PC-3 (cell line): ENCODE measurements at regions not wholly inside any gene's neighbourhood (a gene's known extent, or its start where the extent isn't known, plus 50 kb on each side); places are given as distances from the start of the nearest gene placed in this dataset.

Source experiments
- ATAC-seq: fragments of 200-7000 bp; cut with Tn5 transposase; 2 replicates; pipeline ENCODE4 v1.9.1; 2020; ENCODE audit warnings: mild to moderate bottlenecking, moderate library complexity
- BruUV-seq: library from RNA; stranded (reverse); fragments of 400-500 nt; replicated peaks from 2 replicates; lab custom pipeline; 2021; lab: Mats Ljungman, UMichigan
- CTCF ChIA-PET: fragments of 300-600 bp; sonication (Branson Sonifier 250); formaldehyde crosslinking; loops from one replicate; lab custom pipeline; 2022; ENCODE audit warnings: antibody characterized with exemption; lab: Charles Lee
- POLR2A ChIA-PET: fragments of 300-600 bp; sonication (Branson Sonifier 250); formaldehyde crosslinking; loops from one replicate; lab custom pipeline; 2022; ENCODE audit warnings: antibody characterized with exemption; ENCODE audit not compliant: unreplicated experiment; lab: Charles Lee
- DNase-seq: peaks from one replicate; pipeline ENCODE4 v3.0.0-alpha.2; 2015
- H2AFZ ChIP-seq: fragments of 300-600 bp; sonication (generic); 2 replicates; pipeline ENCODE4 v1.6.0; 2016; ENCODE audit warnings: antibody characterized with exemption, low read length
- H3F3A ChIP-seq: fragments of 300-600 bp; sonication (generic); one replicate; pipeline ENCODE4 v1.6.0; 2017; ENCODE audit warnings: antibody characterized with exemption, low read length, control low read depth, mild to moderate bottlenecking; ENCODE audit not compliant: unreplicated experiment
- H3K27ac ChIP-seq: fragments of 300-600 bp; sonication (generic); 2 replicates; pipeline ENCODE4 v1.5.1; 2016; ENCODE audit warnings: mild to moderate bottlenecking, low read length
- H3K27me3 ChIP-seq: fragments of 300-600 bp; sonication (generic); 2 replicates; pipeline ENCODE4 v1.6.1; 2016; ENCODE audit warnings: low read length, mixed read lengths
- H3K36me3 ChIP-seq: fragments of 300-600 bp; sonication (generic); 2 replicates; pipeline ENCODE4 v1.6.1; 2016; ENCODE audit warnings: low read depth, mixed run types, low read length, mixed read lengths
- H3K4me1 ChIP-seq: fragments of 300-600 bp; sonication (generic); 2 replicates; pipeline ENCODE4 v1.5.1; 2016; ENCODE audit warnings: low read length; ENCODE audit not compliant: insufficient read depth
- H3K4me2 ChIP-seq: fragments of 300-600 bp; sonication (generic); 2 replicates; pipeline ENCODE4 v1.6.0; 2016; ENCODE audit warnings: low read length
- H3K4me3 ChIP-seq: fragments of 300-600 bp; sonication (generic); 2 replicates; pipeline ENCODE4 v1.5.1; 2016; ENCODE audit warnings: mild to moderate bottlenecking, low read length, mixed read lengths
- H3K79me2 ChIP-seq: fragments of 300-600 bp; sonication (generic); 2 replicates; pipeline ENCODE4 v1.6.1; 2017; ENCODE audit warnings: low read length, mixed read lengths
- H3K9ac ChIP-seq: fragments of 300-600 bp; sonication (generic); 2 replicates; pipeline ENCODE4 v1.6.0; 2016; ENCODE audit warnings: mild to moderate bottlenecking, low read length
- H3K9me2 ChIP-seq: fragments of 300-600 bp; sonication (generic); replicated peaks from 2 replicates; pipeline ENCODE4 v1.6.1; 2016; ENCODE audit warnings: mixed run types, low read length, mixed read lengths
- H3K9me3 ChIP-seq: fragments of 300-600 bp; sonication (generic); 2 replicates; pipeline ENCODE4 v1.6.1; 2016; ENCODE audit warnings: low read length, mixed read lengths
- H4K20me1 ChIP-seq: fragments of 300-600 bp; sonication (generic); 2 replicates; pipeline ENCODE4 v1.6.1; 2016; ENCODE audit warnings: low read length, mixed read lengths
- EZH2 ChIP-seq: fragments of 300-600 bp; sonication (generic); IDR thresholded peaks from one replicate; pipeline ENCODE4 v1.6.1; 2017; ENCODE audit warnings: antibody characterized with exemption, mild to moderate bottlenecking, low read length; ENCODE audit not compliant: unreplicated experiment
- EZH2phosphoT487 ChIP-seq: fragments of 300-600 bp; sonication (generic); IDR thresholded peaks from 2 replicates; pipeline ENCODE4 v1.6.1; 2018; ENCODE audit warnings: mild to moderate bottlenecking, antibody characterized with exemption, low read length, borderline replicate concordance
- intact Hi-C: fragments of 100-400 bp; cut with micrococcal nuclease; formaldehyde crosslinking; loops from 2 replicates; pipeline ENCODE4 v1.9.0; 2023
- TF ChIP-seq, protein P1 (sequence below): fragments of 300-600 bp; sonication (generic); conservative IDR thresholded peaks from 2 replicates; pipeline ENCODE4 v1.5.1; 2017; ENCODE audit warnings: antibody characterized with exemption, low read depth, mild to moderate bottlenecking, low read length

DNA sequence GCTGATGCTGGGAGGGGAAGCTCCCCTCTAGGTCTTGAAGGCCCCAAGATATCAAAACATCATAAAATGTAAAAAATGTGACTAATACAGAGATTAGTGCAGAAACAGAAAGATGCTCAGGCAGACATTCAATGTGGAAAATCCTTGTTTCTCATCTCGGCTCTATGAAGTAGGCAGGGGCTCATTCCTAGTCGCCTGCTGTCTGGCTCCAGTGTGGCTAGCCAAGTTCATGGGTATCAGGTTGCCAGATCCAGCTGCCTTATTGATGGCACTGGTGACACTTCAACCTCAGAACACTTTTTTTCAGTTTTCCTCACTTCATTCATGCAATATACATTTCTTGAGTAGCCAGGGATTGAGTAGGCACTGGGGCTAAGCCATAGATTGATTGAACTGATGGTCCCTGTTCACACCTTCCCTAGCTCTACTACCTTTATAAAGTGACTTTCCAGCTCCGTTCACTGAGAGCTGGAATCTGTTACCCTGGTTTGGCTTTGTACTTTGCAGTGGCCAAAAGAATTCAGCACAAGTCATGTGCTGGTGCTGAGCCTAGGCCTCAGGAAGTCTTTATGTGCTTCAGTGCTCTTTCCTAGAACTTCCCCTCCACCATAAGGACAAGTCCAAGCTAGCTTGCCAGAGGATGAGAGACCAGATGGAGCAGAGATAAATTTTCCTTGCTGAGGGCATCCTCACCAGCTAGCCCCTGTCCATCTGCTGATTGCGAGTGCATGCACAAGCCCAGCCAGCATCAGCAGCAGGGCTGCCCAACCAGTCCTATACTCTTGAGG is 373.6 kb upstream of the ST6GAL2 start:
- Histone ChIP-seq H4K20me1 (no peaks in the 10 kb centered on the region), H3K9ac (no peak overlapping the region), H3K27me3 (peaks cover 81% of the 10 kb centered on the region), H3K27ac (no peak overlapping the region), H3K79me2 (no peaks in the 10 kb centered on the region), H3K4me2 (no peak overlapping the region), H3K4me3 (no peak overlapping the region), H3K4me1 (no peaks in the 10 kb centered on the region), H3K36me3 (no peaks in the 10 kb centered on the region), H2AFZ (no peak overlapping the region), H3F3A (no peaks in the 10 kb centered on the region), H3K9me2 (no peaks in the 10 kb centered on the region), H3K9me3 (no peaks in the 10 kb centered on the region)
- intact Hi-C loops, result no loop called here
- DNase-seq (no peak), ATAC-seq (no peak)
- TF ChIP-seq EZH2 (no peak), EZH2phosphoT487 (no peak)
- TF ChIP-seq, protein P1, sequence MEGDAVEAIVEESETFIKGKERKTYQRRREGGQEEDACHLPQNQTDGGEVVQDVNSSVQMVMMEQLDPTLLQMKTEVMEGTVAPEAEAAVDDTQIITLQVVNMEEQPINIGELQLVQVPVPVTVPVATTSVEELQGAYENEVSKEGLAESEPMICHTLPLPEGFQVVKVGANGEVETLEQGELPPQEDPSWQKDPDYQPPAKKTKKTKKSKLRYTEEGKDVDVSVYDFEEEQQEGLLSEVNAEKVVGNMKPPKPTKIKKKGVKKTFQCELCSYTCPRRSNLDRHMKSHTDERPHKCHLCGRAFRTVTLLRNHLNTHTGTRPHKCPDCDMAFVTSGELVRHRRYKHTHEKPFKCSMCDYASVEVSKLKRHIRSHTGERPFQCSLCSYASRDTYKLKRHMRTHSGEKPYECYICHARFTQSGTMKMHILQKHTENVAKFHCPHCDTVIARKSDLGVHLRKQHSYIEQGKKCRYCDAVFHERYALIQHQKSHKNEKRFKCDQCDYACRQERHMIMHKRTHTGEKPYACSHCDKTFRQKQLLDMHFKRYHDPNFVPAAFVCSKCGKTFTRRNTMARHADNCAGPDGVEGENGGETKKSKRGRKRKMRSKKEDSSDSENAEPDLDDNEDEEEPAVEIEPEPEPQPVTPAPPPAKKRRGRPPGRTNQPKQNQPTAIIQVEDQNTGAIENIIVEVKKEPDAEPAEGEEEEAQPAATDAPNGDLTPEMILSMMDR, result no peak
- ChIA-PET CTCF (no interaction called here), POLR2A (no interaction called here)
- no TSS peak for BruUV-seq

DNA sequence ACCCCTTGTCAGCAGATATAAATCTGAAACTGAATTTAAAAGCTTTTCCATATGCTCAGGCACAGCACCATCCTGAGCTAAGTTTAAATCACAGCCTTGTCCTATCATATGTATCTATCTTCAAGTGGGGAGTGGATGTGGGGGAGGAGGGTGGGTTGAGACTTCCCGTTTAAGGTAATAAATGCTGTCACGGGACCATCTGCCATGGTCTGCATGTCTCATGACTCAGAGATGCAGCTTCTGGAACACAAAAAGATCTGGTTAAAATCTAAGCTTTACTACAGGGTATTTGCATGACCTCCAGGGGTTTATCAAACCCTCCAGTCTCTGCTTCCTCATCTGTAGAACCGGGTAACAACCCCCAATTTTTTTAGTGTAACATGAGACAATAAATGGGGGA is 377.7 kb upstream of the ST6GAL2 start:
- Histone ChIP-seq H3K4me2 (no peak overlapping the region), H3K9me2 (no peaks in the 10 kb centered on the region), H3F3A (no peaks in the 10 kb centered on the region), H4K20me1 (no peaks in the 10 kb centered on the region), H3K36me3 (no peaks in the 10 kb centered on the region), H3K9ac (no peak overlapping the region), H3K4me1 (no peaks in the 10 kb centered on the region), H3K27me3 (peaks cover 79% of the 10 kb centered on the region), H2AFZ (no peak overlapping the region), H3K9me3 (no peaks in the 10 kb centered on the region), H3K27ac (no peak overlapping the region), H3K79me2 (no peaks in the 10 kb centered on the region), H3K4me3 (no peak overlapping the region)
- DNase-seq (no peak), ATAC-seq (no peak)
- ChIA-PET POLR2A (no interaction called here), CTCF (no interaction called here)
- TF ChIP-seq EZH2phosphoT487 (no peak), EZH2 (no peak)
- TF ChIP-seq, protein P1, result no peak
- intact Hi-C loops, result no loop called here
- BruUV-seq, result no TSS peak

DNA sequence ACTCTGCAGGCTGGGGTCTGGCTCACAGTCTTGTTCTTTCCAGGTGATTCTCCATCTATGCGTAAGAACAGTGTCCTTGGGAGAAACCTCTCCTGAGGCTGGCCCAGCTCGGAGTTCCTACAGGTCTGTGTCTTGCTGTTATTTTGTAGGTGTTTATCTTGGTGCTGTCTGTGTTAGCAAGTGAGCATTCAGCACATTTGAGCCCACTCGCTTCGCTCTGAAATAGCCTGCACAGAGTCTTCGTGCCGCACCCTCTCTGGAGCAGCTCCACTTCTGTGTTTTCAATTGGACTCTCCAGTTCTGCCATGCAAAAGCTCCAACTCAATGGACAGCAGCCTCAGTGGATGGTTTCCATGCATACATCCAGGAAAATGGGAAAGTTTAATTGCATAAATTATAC is 378.2 kb upstream of the ST6GAL2 start:
- Histone ChIP-seq H3K36me3 (no peaks in the 10 kb centered on the region), H3K4me2 (no peak overlapping the region), H3K9ac (no peak overlapping the region), H3F3A (no peaks in the 10 kb centered on the region), H3K27ac (no peak overlapping the region), H3K27me3 (peaks cover 82% of the 10 kb centered on the region), H3K79me2 (no peaks in the 10 kb centered on the region), H3K9me2 (no peaks in the 10 kb centered on the region), H3K4me1 (no peaks in the 10 kb centered on the region), H3K9me3 (no peaks in the 10 kb centered on the region), H2AFZ (no peak overlapping the region), H3K4me3 (no peak overlapping the region), H4K20me1 (no peaks in the 10 kb centered on the region)
- no peak for DNase-seq
- TF ChIP-seq EZH2phosphoT487 (no peak), EZH2 (no peak)
- TF ChIP-seq, protein P1, result no peak
- no TSS peak for BruUV-seq
- intact Hi-C loops, result no loop called here
- CTCF ChIA-PET, result no interaction called here
- ATAC-seq, result no peak
- POLR2A ChIA-PET, result no interaction called here
